Neuronal stem cell (in vitro differentiated cells): ENCODE measurements at regions not wholly inside any gene's neighbourhood (a gene's known extent, or its start where the extent isn't known, plus 50 kb on each side); places are given as distances from the start of the nearest gene placed in this dataset.
"Not testable (repeated sequence)": the region's sequence is repeated elsewhere in the genome, so short reads cannot be mapped to it uniquely, and the experiment has no call there.

Source experiments
- DNase-seq: peaks from one replicate; pipeline ENCODE4 v3.0.0-alpha.2; 2013; ENCODE audit warnings: low spot score
- H2AFZ ChIP-seq: one replicate; pipeline ENCODE4 v1.6.1; 2013; ENCODE audit warnings: mild to moderate bottlenecking, low read length, inconsistent platforms
- H2AK5ac ChIP-seq: 2 replicates; pipeline ENCODE4 v1.6.1; 2013; ENCODE audit warnings: low read depth, mild to moderate bottlenecking, inconsistent platforms, low read length, moderate library complexity, mixed read lengths
- H2BK120ac ChIP-seq: 2 replicates; pipeline ENCODE4 v1.6.1; 2013; ENCODE audit warnings: low read depth, mild to moderate bottlenecking, inconsistent platforms, low read length, moderate library complexity, mixed read lengths
- H2BK12ac ChIP-seq: one replicate; pipeline ENCODE4 v1.6.1; 2013; ENCODE audit warnings: low read length, inconsistent platforms
- H2BK15ac ChIP-seq: 2 replicates; pipeline ENCODE4 v1.6.1; 2013; ENCODE audit warnings: mild to moderate bottlenecking, low read length, inconsistent platforms, mixed read lengths
- H2BK5ac ChIP-seq: one replicate; pipeline ENCODE4 v1.6.1; 2013; ENCODE audit warnings: inconsistent platforms, mild to moderate bottlenecking, low read length, moderate library complexity
- H3K14ac ChIP-seq: one replicate; pipeline ENCODE4 v1.6.1; 2013; ENCODE audit warnings: low read length, inconsistent platforms
- H3K18ac ChIP-seq: 2 replicates; pipeline ENCODE4 v1.6.1; 2013; ENCODE audit warnings: low read length, inconsistent platforms
- H3K23ac ChIP-seq: 2 replicates; pipeline ENCODE4 v1.6.1; 2013; ENCODE audit warnings: low read depth, mild to moderate bottlenecking, mixed read lengths, low read length, inconsistent platforms; ENCODE audit not compliant: poor library complexity
- H3K27ac ChIP-seq: replicated peaks from 3 replicates; pipeline ENCODE4 v1.5.1; 2013; ENCODE audit warnings: low read length, inconsistent platforms
- H3K27me3 ChIP-seq, 3 experiments: 2 replicates each; pipeline ENCODE4 v1.6.1; 2013; ENCODE audit warnings: low read length in 3 of 3, mild to moderate bottlenecking in 2 of 3, inconsistent platforms in 1 of 3, low read depth in 1 of 3, mixed read lengths in 1 of 3, moderate library complexity in 1 of 3; ENCODE audit not compliant: control insufficient read depth in 3 of 3, insufficient read depth in 3 of 3
- H3K36me3 ChIP-seq, 2 donors: replicated peaks in 1 of 2; 2 replicates each; pipeline ENCODE4 v1.6.1; 2013; ENCODE audit warnings: low read length in 2 of 2; ENCODE audit not compliant: control insufficient read depth in 2 of 2, insufficient read depth in 2 of 2
- H3K4ac ChIP-seq: 2 replicates; pipeline ENCODE4 v1.6.1; 2013; ENCODE audit warnings: inconsistent platforms, mild to moderate bottlenecking, low read length, moderate library complexity
- H3K4me1 ChIP-seq, 2 donors: 1 replicate in 1 of 2; 2 replicates in 1 of 2; pipeline ENCODE4 v1.6.1; 2013; ENCODE audit warnings: low read length in 2 of 2, low read depth in 1 of 2; ENCODE audit not compliant: control insufficient read depth in 2 of 2, insufficient read depth in 1 of 2
- H3K4me2 ChIP-seq: one replicate; pipeline ENCODE4 v1.6.1; 2013; ENCODE audit warnings: mild to moderate bottlenecking, low read length, inconsistent platforms; ENCODE audit not compliant: insufficient read depth, poor library complexity, severe bottlenecking
- H3K4me3 ChIP-seq, 2 donors: 2 replicates each; pipeline ENCODE4 v1.5.1; 2013; ENCODE audit warnings: low read length in 2 of 2, mild to moderate bottlenecking in 2 of 2, inconsistent platforms in 1 of 2, moderate library complexity in 1 of 2
- H3K79me1 ChIP-seq: one replicate; pipeline ENCODE4 v1.6.1; 2013; ENCODE audit warnings: low read depth, mild to moderate bottlenecking, inconsistent platforms, low read length, moderate library complexity
- H3K9ac ChIP-seq: one replicate; pipeline ENCODE4 v1.6.1; 2013; ENCODE audit warnings: mild to moderate bottlenecking, low read depth, low read length, inconsistent platforms; ENCODE audit not compliant: poor library complexity
- H3K9me3 ChIP-seq, 2 donors: replicated peaks in 1 of 2; 2 replicates each; pipeline versions ENCODE3 to v1.6.1; 2013; ENCODE audit warnings: low read length in 2 of 2, mild to moderate bottlenecking in 2 of 2, inconsistent platforms in 1 of 2, low read depth in 1 of 2, mixed read lengths in 1 of 2, moderate library complexity in 1 of 2; ENCODE audit not compliant: control insufficient read depth in 2 of 2, insufficient read depth in 1 of 2
- H4K8ac ChIP-seq: one replicate; pipeline ENCODE4 v1.6.1; 2013; ENCODE audit warnings: low read depth, mild to moderate bottlenecking, inconsistent platforms, low read length, moderate library complexity
- H4K91ac ChIP-seq: one replicate; pipeline ENCODE4 v1.6.1; 2013; ENCODE audit warnings: low read length, low read depth, mild to moderate bottlenecking, inconsistent platforms; ENCODE audit not compliant: poor library complexity
- WGBS, 2 donors: extraction: QIAGEN DNeasy Blood & Tissue Kit; methylation state at CpG; one replicate each; pipeline ENCODE4 v1.1.7; 2013; ENCODE audit warnings: missing lambda C conversion rate in 2 of 2, mixed read lengths in 1 of 2; ENCODE audit not compliant: insufficient read length in 2 of 2, insufficient replicate concordance in 1 of 2; ENCODE audit errors: extremely low coverage in 2 of 2; 5-methylcytosine and 5-hydroxymethylcytosine counted together

GRCh38 chr12:46562625-46563225 is 190.2 kb upstream of the SLC38A2 start:
- Histone ChIP-seq H3K27me3 (no peaks in the 10 kb centered on the region), H3K4me1 (peaks cover 5 to 11% of the 10 kb centered on the region in 2 donors), H3K79me1 (no peaks in the 10 kb centered on the region), H3K23ac (no peak overlapping the region), H3K18ac (no peak overlapping the region), H3K9me3 (peaks cover 0 to 12% of the 10 kb centered on the region in 2 donors), H3K4ac (no peak overlapping the region), H2BK15ac (no peak overlapping the region), H4K8ac (no peak overlapping the region), H3K4me3 (no peak overlapping the region), H2BK5ac (no peak overlapping the region), H2AK5ac (no peak overlapping the region), H3K27ac (no peak overlapping the region), H2BK120ac (no peak overlapping the region), H2AFZ (peak overlapping the region; percentile 35), H3K9ac (no peak overlapping the region), H4K91ac (no peak overlapping the region), H3K4me2 (no peak overlapping the region), H2BK12ac (no peak overlapping the region), H3K14ac (no peak overlapping the region), H3K36me3 (no peaks in the 10 kb centered on the region)
- no CpG with 5 or more reads among the region's 5 CpGs for WGBS, 2 donors
- DNase-seq, result no peak

GRCh38 chr12:46561769-46562624 is 189.4 kb upstream of the SLC38A2 start:
- not testable (repeated sequence) for H4K91ac ChIP-seq, H3K4me3 ChIP-seq, H3K27me3 ChIP-seq, H3K9ac ChIP-seq, H3K27ac ChIP-seq, H4K8ac ChIP-seq, H3K18ac ChIP-seq, H2AK5ac ChIP-seq, H3K14ac ChIP-seq, H3K23ac ChIP-seq, H3K4me2 ChIP-seq, H2BK15ac ChIP-seq, H2BK5ac ChIP-seq, H3K9me3 ChIP-seq, H2BK12ac ChIP-seq, H2AFZ ChIP-seq, H3K79me1 ChIP-seq, H3K4ac ChIP-seq, H2BK120ac ChIP-seq, DNase-seq, H3K36me3 ChIP-seq
- WGBS, 2 donors, result no CpG with 5 or more reads among the region's 7 CpGs
- peaks cover 5 to 11% of the 10 kb centered on the region in 2 donors for H3K4me1 ChIP-seq

GRCh38 chr12:46560874-46561273 is 188.3 kb upstream of the SLC38A2 start:
- H4K91ac ChIP-seq, result no peak overlapping the region
- H3K4me1 ChIP-seq, result peaks cover 5 to 13% of the 10 kb centered on the region in 2 donors
- H2BK12ac ChIP-seq, result no peak overlapping the region
- DNase-seq, result no peak
- no peak overlapping the region for H2BK5ac ChIP-seq
- no peak overlapping the region for H3K23ac ChIP-seq
- no peaks in the 10 kb centered on the region for H3K27me3 ChIP-seq
- H3K9me3 ChIP-seq, result peaks cover 0 to 7% of the 10 kb centered on the region in 2 donors
- WGBS, 2 donors, result no CpG with 5 or more reads among the region's 1 CpG
- H3K4ac ChIP-seq, result no peak overlapping the region
- H2AFZ ChIP-seq, result no peak overlapping the region
- no peak overlapping the region for H3K14ac ChIP-seq
- H3K4me3 ChIP-seq, result no peak overlapping the region
- no peak overlapping the region for H3K18ac ChIP-seq
- H2BK15ac ChIP-seq, result no peak overlapping the region
- H3K27ac ChIP-seq, result no peak overlapping the region
- no peaks in the 10 kb centered on the region for H3K36me3 ChIP-seq
- no peaks in the 10 kb centered on the region for H3K79me1 ChIP-seq
- no peak overlapping the region for H2BK120ac ChIP-seq
- H4K8ac ChIP-seq, result no peak overlapping the region
- H3K4me2 ChIP-seq, result no peak overlapping the region
- H2AK5ac ChIP-seq, result no peak overlapping the region
- no peak overlapping the region for H3K9ac ChIP-seq

- Histone ChIP-seq H2AK5ac (no peak overlapping the region), H4K8ac (no peak overlapping the region), H3K4me1 (peaks cover 5 to 13% of the 10 kb centered on the region in 2 donors), H3K4me3 (no peak overlapping the region), H3K27ac (no peak overlapping the region), H3K23ac (no peak overlapping the region), H3K9ac (no peak overlapping the region), H3K9me3 (peaks cover 0 to 4% of the 10 kb centered on the region in 2 donors), H2BK12ac (no peak overlapping the region), H3K36me3 (no peaks in the 10 kb centered on the region), H3K14ac (no peak overlapping the region), H3K18ac (no peak overlapping the region), H4K91ac (no peak overlapping the region), H3K4ac (no peak overlapping the region), H2AFZ (peak overlapping the region; percentile 54), H3K4me2 (no peak overlapping the region), H2BK5ac (no peak overlapping the region), H3K79me1 (no peaks in the 10 kb centered on the region), H2BK15ac (no peak overlapping the region), H3K27me3 (no peaks in the 10 kb centered on the region), H2BK120ac (no peak overlapping the region)
- no CpG with 5 or more reads among the region's 2 CpGs for WGBS, 2 donors
- no peak for DNase-seq
Observed at GRCh38 chr12:46560089-46560488, 187.5 kb upstream of the SLC38A2 start.
